ENCODE measurements at regions not wholly inside any gene's neighbourhood (a gene's known extent, or its start where the extent isn't known, plus 50 kb on each side); places are given as distances from the start of the nearest gene placed in this dataset.

GRCh38 chr3:190209533-190209932, 88.8 kb upstream of the P3H2 start:
- TF ChIP-seq TCF4 (CRISPR knock-in tag; IDR thresholded peaks at IDR 0.05; ENCODE audit: borderline replicate concordance) (no peak), PATZ1 (CRISPR knock-in tag; IDR thresholded peaks at IDR 0.05; ENCODE audit: borderline replicate concordance) (no peak), RARB (CRISPR knock-in tag; IDR thresholded peaks at IDR 0.05) (no peak), ARNTL (CRISPR knock-in tag; IDR thresholded peaks at IDR 0.05; ENCODE audit: borderline replicate concordance, low read depth) (no peak), ZFP30 (CRISPR knock-in tag; IDR thresholded peaks at IDR 0.05) (no peak), BACH2 (CRISPR knock-in tag; IDR thresholded peaks at IDR 0.05; ENCODE audit: borderline replicate concordance) (no peak), ZNF8 (CRISPR knock-in tag; IDR thresholded peaks at IDR 0.05) (no peak), ESRRG (CRISPR knock-in tag; IDR thresholded peaks at IDR 0.05) (no peak), TSHZ2 (CRISPR knock-in tag; IDR thresholded peaks at IDR 0.05) (no peak)
- TF ChIP-seq, protein P1, sequence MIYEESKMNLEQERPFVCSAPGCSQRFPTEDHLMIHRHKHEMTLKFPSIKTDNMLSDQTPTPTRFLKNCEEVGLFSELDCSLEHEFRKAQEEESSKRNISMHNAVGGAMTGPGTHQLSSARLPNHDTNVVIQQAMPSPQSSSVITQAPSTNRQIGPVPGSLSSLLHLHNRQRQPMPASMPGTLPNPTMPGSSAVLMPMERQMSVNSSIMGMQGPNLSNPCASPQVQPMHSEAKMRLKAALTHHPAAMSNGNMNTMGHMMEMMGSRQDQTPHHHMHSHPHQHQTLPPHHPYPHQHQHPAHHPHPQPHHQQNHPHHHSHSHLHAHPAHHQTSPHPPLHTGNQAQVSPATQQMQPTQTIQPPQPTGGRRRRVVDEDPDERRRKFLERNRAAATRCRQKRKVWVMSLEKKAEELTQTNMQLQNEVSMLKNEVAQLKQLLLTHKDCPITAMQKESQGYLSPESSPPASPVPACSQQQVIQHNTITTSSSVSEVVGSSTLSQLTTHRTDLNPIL (CRISPR knock-in tag; IDR thresholded peaks at IDR 0.05; ENCODE audit: low read depth) = no peak
- TF ChIP-seq, protein P2, sequence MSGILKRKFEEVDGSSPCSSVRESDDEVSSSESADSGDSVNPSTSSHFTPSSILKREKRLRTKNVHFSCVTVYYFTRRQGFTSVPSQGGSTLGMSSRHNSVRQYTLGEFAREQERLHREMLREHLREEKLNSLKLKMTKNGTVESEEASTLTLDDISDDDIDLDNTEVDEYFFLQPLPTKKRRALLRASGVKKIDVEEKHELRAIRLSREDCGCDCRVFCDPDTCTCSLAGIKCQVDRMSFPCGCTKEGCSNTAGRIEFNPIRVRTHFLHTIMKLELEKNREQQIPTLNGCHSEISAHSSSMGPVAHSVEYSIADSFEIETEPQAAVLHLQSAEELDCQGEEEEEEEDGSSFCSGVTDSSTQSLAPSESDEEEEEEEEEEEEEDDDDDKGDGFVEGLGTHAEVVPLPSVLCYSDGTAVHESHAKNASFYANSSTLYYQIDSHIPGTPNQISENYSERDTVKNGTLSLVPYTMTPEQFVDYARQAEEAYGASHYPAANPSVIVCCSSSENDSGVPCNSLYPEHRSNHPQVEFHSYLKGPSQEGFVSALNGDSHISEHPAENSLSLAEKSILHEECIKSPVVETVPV (CRISPR knock-in tag; IDR thresholded peaks at IDR 0.05) = no peak

Measured in SK-N-SH treated with all-trans-retinoic acid at 6 μM for 48 hours (cell line).